IMR-90 (cell line): ENCODE measurements at regions not wholly inside any gene's neighbourhood (a gene's known extent, or its start where the extent isn't known, plus 50 kb on each side); places are given as distances from the start of the nearest gene placed in this dataset.

ENCODE experiments used
- BHLHE40 ChIP-seq: fragments of 150-350 bp; IDR thresholded peaks from 2 replicates; pipeline ENCODE4 v1.6.1; 2016; ENCODE audit warnings: mild to moderate bottlenecking, low read depth, low read length
- CTCF ChIP-seq: conservative IDR thresholded peaks from 2 replicates; pipeline ENCODE4 v1.5.1; 2012; ENCODE audit warnings: mild to moderate bottlenecking, low read depth, low read length, improper control_type of control experiment
- ELK1 ChIP-seq: fragments of 150-350 bp; IDR thresholded peaks from 2 replicates; pipeline ENCODE4 v1.6.1; 2016; ENCODE audit warnings: low read depth, mild to moderate bottlenecking, low read length, moderate library complexity, borderline replicate concordance
- MXI1 ChIP-seq: IDR thresholded peaks from 2 replicates; pipeline ENCODE4 v1.6.1; 2012; ENCODE audit warnings: low read depth, mild to moderate bottlenecking, low read length, moderate library complexity, borderline replicate concordance
- POLR2A ChIP-seq: IDR thresholded peaks from 2 replicates; pipeline ENCODE4 v1.6.1; 2012; ENCODE audit warnings: mild to moderate bottlenecking, low read depth, low read length
- RAD21 ChIP-seq: IDR thresholded peaks from 2 replicates; pipeline ENCODE4 v1.6.1; 2012; ENCODE audit warnings: low read length, improper control_type of control experiment
- SMC3 ChIP-seq: fragments of 150-350 bp; IDR thresholded peaks from 2 replicates; pipeline ENCODE4 v1.6.1; 2016; ENCODE audit warnings: low read depth, mild to moderate bottlenecking, antibody characterized with exemption, low read length, moderate library complexity

DNA sequence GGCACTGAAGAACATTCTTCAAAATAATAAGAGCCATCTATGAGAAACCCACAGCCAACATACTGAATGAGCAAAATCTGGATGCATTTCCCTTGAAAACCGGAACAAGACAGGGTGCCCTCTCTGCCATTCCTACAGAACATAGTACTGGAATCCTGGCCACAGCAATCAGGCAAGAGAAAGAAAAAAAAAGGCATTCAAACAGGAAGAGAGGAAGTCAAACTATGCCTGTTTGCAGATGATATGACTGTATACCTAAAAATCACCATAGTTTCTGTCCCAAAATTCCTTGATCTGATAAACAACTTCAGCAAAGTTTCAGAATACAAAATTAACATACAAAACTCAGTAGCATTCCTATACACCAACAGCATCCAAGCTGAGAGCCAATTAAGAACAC lies 119.5 kb upstream of the PARD3B start:
- TF ChIP-seq CTCF, result no peak
- TF ChIP-seq BHLHE40, result no peak
- no peak for TF ChIP-seq MXI1
- TF ChIP-seq SMC3, result no peak
- TF ChIP-seq POLR2A, result no peak
- no peak for TF ChIP-seq RAD21
- no peak for TF ChIP-seq ELK1
